ENCODE measurements at regions not wholly inside any gene's neighbourhood (a gene's known extent, or its start where the extent isn't known, plus 50 kb on each side); places are given as distances from the start of the nearest gene placed in this dataset.

DNA sequence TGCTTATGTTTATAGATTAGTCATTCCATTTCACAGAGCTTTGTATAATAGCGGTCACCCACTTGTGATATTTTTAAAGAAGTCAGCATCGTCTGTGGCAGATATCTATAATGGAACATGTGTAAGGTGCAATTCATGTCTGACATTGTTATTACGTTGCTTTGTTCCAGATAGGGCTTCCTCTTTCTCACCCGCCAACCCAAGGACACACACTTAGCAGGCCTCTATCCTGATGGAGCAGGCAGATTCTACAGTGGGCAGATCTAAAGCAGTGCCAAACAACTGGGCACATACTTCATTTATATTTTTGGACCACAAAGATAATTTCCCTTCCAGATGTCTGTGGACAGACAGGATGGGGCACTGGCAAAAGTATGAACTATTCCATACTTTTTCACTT lies 573.1 kb downstream of the TDRD15 start:
- no peak for DNase-seq (ENCODE audit: low read depth)
- TF ChIP-seq, protein P1, sequence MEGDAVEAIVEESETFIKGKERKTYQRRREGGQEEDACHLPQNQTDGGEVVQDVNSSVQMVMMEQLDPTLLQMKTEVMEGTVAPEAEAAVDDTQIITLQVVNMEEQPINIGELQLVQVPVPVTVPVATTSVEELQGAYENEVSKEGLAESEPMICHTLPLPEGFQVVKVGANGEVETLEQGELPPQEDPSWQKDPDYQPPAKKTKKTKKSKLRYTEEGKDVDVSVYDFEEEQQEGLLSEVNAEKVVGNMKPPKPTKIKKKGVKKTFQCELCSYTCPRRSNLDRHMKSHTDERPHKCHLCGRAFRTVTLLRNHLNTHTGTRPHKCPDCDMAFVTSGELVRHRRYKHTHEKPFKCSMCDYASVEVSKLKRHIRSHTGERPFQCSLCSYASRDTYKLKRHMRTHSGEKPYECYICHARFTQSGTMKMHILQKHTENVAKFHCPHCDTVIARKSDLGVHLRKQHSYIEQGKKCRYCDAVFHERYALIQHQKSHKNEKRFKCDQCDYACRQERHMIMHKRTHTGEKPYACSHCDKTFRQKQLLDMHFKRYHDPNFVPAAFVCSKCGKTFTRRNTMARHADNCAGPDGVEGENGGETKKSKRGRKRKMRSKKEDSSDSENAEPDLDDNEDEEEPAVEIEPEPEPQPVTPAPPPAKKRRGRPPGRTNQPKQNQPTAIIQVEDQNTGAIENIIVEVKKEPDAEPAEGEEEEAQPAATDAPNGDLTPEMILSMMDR (IDR thresholded peaks at IDR 0.05; ENCODE audit: insufficient read depth, low read length, poor library complexity, severe bottlenecking), result no peak

DNA sequence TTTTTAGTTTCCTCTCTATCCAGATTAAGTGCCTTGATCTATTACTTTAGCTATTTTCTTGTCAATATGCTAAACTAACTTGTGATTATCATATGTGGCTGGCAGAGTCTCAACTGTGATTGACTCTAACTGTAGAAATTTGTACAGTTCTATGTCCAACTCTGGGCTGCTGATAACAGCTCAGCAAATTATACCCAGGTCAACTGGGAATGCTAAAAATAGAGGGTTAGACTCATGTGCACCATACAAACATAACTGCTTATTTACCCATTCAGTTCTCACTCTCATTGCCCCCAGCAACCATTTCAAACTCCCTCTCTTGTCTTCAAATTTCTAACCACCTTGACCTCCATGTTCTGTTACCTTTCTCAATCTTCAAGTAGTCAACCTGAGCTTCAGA lies 576.9 kb downstream of the TDRD15 start:
- Histone ChIP-seq H3K36me3 (ENCODE audit: control insufficient read depth, insufficient read depth, low read length) (no peaks in the 10 kb centered on the region), H3K27me3 (ENCODE audit: control insufficient read depth, insufficient read depth, low read length) (no peaks in the 10 kb centered on the region), H3K4me3 (ENCODE audit: low read depth, low read length) (no peak overlapping the region)
- TF ChIP-seq, protein P1 (IDR thresholded peaks at IDR 0.05; ENCODE audit: insufficient read depth, low read length, poor library complexity, severe bottlenecking), result no peak
- no peak for DNase-seq (ENCODE audit: low read depth)

More for the DNA sequence above, 573.1 kb downstream of the TDRD15 start:
- no peaks in the 10 kb centered on the region for H3K36me3 ChIP-seq (ENCODE audit: control insufficient read depth, insufficient read depth, low read length)
- H3K4me3 ChIP-seq (ENCODE audit: low read depth, low read length), result no peak overlapping the region
- H3K27me3 ChIP-seq (ENCODE audit: control insufficient read depth, insufficient read depth, low read length), result no peaks in the 10 kb centered on the region

DNA sequence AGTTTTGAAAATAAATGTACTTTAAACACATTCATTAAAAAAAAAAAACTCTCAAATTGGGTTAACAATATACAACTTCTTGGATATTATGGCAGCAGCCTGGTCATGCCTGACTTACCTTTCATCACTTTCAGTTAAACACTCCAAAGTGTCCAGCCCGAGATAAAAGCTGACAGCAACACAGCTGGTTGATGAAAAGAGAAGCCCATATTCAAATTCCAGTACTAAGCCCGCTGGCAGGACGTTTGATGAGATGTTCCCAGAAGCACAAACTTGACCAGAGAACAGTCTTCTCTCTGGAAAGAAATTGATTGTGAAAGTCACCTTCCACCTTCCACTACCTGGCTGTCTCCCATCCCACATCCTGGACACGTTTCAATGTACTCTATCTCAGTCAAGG lies 586.3 kb downstream of the TDRD15 start:
- TF ChIP-seq, protein P1 (IDR thresholded peaks at IDR 0.05; ENCODE audit: insufficient read depth, low read length, poor library complexity, severe bottlenecking), result no peak
- no peaks in the 10 kb centered on the region for H3K27me3 ChIP-seq (ENCODE audit: control insufficient read depth, insufficient read depth, low read length)
- H3K36me3 ChIP-seq (ENCODE audit: control insufficient read depth, insufficient read depth, low read length), result no peaks in the 10 kb centered on the region
- no peak for DNase-seq (ENCODE audit: low read depth)
- H3K4me3 ChIP-seq (ENCODE audit: low read depth, low read length), result no peak overlapping the region

DNA sequence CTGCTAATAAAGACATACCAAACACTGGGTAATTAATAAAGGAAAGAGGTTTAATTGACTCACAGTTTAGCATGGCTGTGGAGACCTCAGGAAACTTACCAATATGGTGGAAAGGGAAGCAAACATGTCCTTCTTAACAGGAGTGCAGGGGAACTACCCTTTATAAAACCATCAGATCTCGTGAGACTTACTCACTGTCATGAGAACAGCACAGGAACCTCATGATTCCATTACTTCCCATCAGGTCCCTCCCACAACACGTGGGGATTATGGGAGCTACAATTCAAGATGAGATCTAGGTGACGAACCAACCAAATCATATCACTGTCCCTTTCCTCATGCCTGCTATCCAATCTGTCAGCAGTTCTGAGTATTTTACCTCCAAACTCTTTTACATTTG lies 586.7 kb downstream of the TDRD15 start:
- Histone ChIP-seq H3K36me3 (ENCODE audit: control insufficient read depth, insufficient read depth, low read length) (no peaks in the 10 kb centered on the region), H3K27me3 (ENCODE audit: control insufficient read depth, insufficient read depth, low read length) (no peaks in the 10 kb centered on the region), H3K4me3 (ENCODE audit: low read depth, low read length) (no peak overlapping the region)
- no peak for DNase-seq (ENCODE audit: low read depth)
- TF ChIP-seq, protein P1 (IDR thresholded peaks at IDR 0.05; ENCODE audit: insufficient read depth, low read length, poor library complexity, severe bottlenecking), result no peak

DNA sequence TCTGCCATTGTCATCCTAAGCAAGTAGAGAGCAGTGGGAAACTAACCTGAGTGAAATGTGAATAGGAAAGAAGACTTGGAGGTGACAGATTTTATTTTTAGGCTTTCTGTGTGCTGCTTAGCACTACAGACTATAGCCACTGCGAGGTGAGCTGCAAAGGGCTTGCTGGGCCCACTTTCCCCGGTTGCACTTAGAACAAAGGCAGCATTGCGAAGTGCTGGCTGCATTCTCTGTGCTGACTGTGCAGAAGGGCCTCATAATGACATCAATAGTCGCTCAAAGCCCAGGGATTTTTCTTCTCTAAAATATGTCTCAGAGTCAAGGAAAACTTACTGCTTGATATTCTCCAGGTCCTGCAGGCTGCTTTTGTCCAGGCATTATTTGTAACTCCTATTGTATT lies 592.1 kb downstream of the TDRD15 start:
- H3K36me3 ChIP-seq (ENCODE audit: control insufficient read depth, insufficient read depth, low read length), result no peaks in the 10 kb centered on the region
- TF ChIP-seq, protein P1 (IDR thresholded peaks at IDR 0.05; ENCODE audit: insufficient read depth, low read length, poor library complexity, severe bottlenecking), result no peak
- no peaks in the 10 kb centered on the region for H3K27me3 ChIP-seq (ENCODE audit: control insufficient read depth, insufficient read depth, low read length)
- H3K4me3 ChIP-seq (ENCODE audit: low read depth, low read length), result no peak overlapping the region
- DNase-seq (ENCODE audit: low read depth), result no peak

DNA sequence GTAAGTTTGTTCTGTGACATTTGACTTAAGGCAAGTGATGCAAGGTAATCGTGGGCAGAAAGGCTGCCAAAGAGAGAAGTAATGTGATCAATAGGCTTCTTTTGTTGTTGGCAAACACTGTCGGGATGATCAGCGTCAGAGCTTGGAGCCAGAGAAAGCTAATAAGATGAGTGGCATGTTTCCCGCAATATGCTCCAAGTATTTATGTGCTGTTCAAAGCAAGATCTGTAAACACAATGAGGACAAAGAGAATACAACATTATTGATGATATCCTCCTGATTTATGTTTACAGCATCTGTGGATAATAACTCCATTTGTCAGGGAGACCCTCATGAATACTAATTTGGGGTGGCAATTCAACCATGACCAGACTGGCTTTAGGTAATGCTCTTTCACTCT lies 603.3 kb downstream of the TDRD15 start:
- TF ChIP-seq, protein P1 (IDR thresholded peaks at IDR 0.05; ENCODE audit: insufficient read depth, low read length, poor library complexity, severe bottlenecking), result no peak
- Histone ChIP-seq H3K4me3 (ENCODE audit: low read depth, low read length) (no peak overlapping the region), H3K27me3 (ENCODE audit: control insufficient read depth, insufficient read depth, low read length) (no peaks in the 10 kb centered on the region), H3K36me3 (ENCODE audit: control insufficient read depth, insufficient read depth, low read length) (no peaks in the 10 kb centered on the region)
- DNase-seq (ENCODE audit: low read depth), result no peak

All from kidney epithelial cell (primary cell).